Gastrocnemius medialis (tissue), 4 donors: ENCODE measurements at regions not wholly inside any gene's neighbourhood (a gene's known extent, or its start where the extent isn't known, plus 50 kb on each side); places are given as distances from the start of the nearest gene placed in this dataset.
"Not testable (repeated sequence)": the region's sequence is repeated elsewhere in the genome, so short reads cannot be mapped to it uniquely, and the experiment has no call there.

Source experiments
- CTCF ChIP-seq, 5 experiments: fragments of 450-650 bp in 3 of 5; fragments of 200-600 bp in 2 of 5; sonication (generic) in 2 of 5; IDR thresholded peaks in 4 of 5; conservative IDR thresholded peaks in 1 of 5; 1 replicate in 4 of 5; 2 replicates in 1 of 5; pipeline ENCODE4 v1.5.1; 2016 to 2019; ENCODE audit warnings: antibody characterized with exemption in 5 of 5, mild to moderate bottlenecking in 3 of 5, moderate library complexity in 3 of 5
- POLR2A ChIP-seq, 2 donors: fragments of 450-650 bp; IDR thresholded peaks; one replicate each; pipeline ENCODE4 v1.6.1; 2017; ENCODE audit warnings: antibody characterized with exemption in 2 of 2, mild to moderate bottlenecking in 2 of 2, moderate library complexity in 2 of 2

DNA sequence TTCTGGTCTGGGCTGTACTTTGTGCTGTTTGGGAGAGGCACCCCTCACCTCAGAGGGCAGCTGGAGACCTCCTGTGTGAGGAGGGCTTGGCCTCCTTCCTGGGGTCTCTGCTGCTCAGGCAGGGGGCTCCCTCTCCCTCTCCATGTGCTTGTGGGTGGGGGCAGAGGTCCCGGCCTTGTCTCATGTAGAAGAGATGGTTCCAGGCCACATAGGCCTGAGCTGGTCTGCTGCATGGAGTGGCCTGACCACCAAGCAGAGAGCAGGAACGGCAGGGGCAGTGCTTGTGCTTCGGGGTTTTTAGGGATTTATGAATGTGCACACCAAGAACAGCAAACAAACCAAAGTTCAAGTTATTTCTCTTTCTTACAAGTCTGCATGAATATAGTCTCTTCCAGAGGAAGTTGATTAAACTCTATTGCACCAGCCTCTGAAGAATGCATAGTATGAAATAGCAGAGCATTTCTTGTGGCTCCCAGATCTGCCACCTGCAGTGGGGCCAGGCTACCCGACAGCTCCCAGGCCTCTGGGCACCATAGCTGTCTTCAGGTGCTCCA lies 4499.6 kb upstream of the TPTE start:
- not testable (repeated sequence) for TF ChIP-seq POLR2A (IDR thresholded peaks at IDR 0.05); CTCF (IDR thresholded peaks at IDR 0.05 in 4 of 5, conservative IDR thresholded peaks at IDR 0.05 in 1 of 5)
